CD4-positive, alpha-beta T cell treated with Interleukin-10 for 1 hour (primary cell): ENCODE measurements at regions not wholly inside any gene's neighbourhood (a gene's known extent, or its start where the extent isn't known, plus 50 kb on each side); places are given as distances from the start of the nearest gene placed in this dataset.

Experiments
- DNase-seq: peaks from one replicate; pipeline ENCODE4 v3.0.0-alpha.2; 2020

DNA sequence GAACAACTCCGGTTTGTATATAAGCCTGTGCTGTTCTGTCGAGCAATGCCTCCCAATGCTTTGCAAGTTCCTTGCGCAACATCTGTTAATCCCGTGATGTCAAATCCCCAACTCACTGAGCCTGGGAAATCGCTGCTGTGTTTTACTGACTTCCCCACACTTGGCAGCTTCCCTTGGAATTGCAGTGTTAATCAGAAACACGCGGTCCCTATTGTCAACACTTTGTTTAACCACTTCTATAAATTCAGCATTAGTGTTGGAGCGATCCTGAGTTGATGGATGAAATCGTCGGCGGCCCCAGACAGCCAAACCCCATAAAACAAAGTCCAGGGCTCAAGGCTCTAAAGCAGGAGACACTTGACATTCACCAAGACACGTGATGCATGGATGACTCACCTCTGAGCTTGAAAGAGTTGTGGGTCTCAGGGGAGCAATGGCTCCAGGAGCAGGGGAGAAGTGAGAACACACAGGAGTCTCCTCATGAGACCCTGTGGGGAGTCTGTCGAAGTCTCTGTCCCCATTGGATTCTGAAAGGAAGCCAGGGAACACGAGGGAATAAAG lies 555.3 kb downstream of the MIAT start:
- no peak for DNase-seq

DNA sequence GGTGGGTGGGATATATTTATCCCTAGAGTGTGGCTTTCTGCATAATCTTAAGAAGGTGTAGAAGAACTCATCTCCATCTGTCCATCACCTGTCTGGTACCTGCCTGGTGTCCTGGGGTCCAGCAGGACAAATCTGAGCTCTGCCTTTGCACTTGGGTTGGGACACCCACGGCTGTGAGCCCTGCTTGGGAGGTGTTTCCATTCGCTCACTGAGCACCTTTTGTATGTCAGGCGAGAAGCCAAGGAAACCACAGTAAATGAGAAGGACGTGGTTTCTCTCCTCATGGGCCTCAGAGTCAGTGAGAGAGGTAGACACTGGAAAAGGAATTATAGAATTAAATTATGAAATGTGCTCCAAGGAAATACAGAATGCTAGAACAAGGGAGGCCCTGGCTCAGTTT lies 555.9 kb downstream of the MIAT start:
- no peak for DNase-seq

DNA sequence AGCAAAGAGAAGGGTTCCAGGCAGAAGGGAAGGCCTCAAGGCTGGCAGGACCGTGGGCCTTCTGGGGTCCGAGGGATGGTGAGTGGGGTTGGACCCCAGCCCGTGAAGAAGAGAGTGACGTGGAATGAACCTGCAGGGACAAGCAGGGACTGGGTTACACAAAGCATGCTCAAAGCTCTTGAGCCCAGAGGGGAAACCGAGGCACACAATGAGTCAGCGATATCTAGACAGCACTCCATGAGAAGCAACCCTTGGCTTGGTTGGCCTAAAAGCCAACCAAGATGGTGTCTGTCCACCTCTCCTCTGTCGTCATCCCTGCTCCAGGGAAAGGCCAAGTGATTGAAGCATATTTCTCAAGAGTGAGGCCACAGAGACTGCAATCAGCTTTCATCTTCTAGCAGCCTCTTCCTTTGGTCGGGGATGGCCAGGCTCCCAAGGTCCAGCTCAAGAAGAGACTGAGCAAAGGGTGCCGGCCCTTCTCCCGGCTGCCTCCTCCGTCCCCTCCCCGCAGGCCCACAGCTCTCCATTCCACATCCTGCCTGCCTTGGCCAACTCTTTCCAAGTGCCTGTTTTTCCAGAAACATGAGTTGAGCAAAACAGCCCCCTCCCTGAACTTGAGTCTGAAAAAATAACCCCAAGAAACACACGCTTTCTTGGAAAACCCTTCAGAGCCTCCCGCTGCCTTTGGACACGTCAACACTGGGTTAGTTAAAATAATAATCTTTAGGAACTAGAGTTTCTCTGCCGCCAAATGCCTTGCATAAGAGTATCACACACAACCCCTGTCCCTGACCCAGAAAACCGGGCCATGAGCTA lies 556.6 kb downstream of the MIAT start:
- no peak for DNase-seq

DNA sequence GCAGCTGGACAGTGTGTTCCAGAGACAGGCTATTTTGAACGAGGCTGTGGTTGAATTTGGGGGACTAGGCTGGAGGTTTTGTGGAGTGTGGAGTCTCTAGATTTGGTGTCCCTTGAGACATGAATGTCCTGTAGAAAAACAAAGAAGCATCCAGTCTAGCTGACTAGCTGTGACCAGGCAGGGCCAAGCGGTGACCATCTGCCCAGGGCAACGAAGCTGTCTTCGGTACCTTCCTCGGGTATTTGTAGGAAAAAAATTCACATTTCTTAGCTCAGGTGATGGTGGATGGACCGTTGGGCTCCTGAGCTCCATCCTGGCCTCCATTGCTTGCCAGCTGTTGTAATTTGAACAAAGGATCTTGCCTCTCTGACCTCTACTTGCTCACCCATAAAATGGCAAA lies 557.3 kb downstream of the MIAT start:
- no peak for DNase-seq

DNA sequence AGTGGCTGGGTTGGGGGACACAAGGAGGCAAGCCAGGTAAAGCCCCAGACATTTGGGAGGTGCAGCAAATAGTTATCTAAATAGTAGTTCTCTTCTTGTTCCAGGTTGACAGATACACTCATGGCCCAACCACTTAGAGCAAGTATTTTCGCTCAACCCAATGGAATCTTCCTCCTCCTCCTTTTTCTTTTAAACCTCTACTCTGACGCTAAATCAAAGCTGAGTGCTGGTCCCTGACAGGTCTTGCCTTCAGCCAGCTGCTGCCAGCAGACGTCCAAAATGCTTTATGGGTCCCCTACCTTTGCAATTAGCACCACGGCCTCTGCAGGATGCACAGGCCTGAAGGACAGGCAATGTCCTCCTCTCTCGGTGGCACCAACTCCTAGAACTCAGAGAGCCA lies 558.5 kb downstream of the MIAT start:
- DNase-seq = no peak

DNA sequence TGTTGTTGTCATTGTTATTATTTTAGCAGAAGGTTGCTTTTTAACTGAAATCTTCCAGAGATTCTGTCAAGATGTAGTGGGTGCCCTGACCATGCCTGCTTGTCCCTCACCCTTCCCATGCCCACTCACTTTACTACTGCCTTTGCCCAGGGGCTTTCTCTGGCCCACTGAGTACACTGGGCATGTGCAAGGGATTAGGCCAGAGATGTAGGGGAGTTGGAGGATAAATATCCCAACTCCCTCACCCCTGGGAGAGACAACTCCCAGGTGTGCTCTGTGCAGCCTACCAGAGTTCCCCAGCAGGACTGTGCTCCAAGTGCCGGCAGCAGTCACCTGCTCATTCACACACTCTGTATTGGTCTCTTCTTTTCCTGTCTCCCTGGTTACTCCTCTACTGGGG lies 559.1 kb downstream of the MIAT start:
- no peak for DNase-seq

DNA sequence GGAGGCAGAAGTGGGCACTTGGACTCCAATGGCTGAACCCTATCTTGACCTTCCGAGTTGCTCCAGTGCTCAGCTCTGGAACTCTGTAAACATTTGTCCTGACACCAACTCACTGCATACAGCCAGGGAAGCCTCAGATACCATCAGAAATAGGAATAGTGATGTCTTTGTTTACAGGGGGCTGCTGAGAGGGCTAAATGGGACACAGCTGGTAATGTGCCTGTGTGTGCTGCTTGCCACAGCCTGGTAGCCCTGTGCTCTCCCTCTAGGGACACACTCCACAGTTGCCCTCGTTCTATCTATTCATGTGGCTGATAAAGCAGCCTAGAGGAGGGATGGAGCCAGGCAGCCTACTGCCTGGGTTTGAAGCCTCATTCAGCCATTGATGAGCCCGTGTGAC lies 559.8 kb downstream of the MIAT start:
- no peak for DNase-seq

DNA sequence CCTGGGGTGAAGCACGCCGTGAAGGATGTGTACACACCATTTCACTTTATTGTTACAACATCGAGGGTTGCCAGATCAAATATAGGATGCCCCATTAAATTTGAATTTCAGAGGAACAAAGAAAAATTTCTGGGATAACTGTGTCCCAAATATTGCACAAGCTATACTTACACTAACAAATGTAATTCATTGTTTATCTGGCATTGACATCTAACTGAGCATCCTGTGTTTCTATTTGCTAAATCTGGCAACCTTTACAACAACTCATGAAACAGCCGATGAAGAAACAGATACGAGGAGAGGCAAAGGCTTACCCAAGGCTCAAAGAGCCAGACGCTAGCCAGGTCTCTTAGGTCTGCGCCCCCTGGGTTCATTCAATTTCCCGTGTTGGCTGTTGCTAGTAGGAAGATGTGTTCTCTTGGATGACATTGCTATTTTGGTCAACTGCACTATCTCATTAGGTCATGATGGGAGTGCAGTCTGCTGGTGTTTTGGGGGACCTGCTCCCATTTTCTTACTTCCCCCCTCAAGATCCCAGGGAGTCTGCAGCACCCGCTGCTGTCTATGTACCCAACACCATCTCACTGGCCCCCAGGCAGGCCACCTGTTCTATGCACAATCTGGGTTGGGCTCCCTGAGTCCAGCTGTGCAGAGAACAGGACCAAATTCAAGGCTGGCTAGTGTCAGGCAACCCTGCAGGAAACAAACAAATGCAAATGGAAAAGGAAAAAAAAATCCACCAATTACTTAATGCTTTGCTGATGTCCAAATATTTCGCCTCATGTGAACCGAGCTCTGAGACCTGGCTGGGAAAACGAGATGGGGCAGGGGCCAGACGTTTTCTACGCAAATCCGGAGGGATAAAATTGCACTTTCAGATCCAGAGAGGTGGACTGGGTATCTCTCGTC lies 560.9 kb downstream of the MIAT start:
- no peak for DNase-seq

DNA sequence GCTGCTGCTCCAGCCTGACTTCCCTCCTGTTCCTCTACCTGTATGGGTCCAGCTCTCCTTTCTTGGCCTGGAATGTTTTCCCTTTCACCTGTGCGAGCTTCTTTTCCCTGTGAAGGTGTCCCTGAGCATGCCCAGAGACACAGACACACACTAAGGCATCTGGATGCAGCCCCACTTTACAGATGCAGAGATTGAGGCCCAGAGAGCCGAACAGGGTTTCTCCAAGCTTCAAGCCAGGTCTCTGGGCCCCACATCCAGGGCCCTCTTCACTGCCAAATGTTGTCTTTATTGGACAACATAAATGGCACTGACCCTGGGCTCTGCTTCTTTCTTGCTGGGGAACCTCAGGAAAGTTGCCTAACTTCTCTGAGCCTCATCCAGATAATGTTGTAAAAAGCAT lies 561.6 kb downstream of the MIAT start:
- DNase-seq = no peak

DNA sequence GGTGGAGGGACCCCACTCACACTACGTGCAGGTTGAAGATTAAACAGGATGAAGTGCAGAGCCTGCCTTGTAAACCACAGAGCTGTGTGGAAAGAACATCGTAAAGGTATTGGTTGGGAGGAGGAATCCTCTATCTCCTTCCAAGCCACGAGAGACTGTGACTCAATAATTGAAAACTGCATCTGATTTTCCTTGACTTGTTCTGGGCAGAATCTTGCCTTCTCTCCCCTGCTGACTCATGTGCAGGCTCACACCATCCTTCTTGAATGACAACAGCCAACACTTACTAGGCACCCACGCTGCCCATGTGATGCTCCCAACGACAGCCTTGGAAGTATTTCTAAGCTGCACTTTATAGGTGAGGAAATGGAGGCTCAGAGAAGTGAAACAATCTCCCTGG lies 563.0 kb downstream of the MIAT start:
- DNase-seq = no peak

DNA sequence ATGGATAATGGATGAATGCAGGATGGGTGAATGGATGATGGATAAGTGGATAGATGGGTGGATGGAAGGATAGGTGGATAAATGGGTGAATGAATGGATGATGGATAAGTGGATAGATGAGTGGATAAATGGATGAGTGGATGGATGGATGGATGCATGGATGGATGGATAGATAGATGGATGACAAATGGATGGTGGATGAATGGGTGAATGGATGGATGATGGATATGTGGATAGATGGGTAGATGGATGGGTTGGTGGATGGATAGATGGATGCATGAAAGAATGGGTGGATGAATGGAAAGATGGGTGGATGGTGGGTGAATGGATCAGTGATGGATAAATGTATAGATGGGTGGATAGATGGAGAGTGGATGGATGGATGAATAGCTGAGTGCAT lies 564.8 kb downstream of the MIAT start:
- no peak for DNase-seq

DNA sequence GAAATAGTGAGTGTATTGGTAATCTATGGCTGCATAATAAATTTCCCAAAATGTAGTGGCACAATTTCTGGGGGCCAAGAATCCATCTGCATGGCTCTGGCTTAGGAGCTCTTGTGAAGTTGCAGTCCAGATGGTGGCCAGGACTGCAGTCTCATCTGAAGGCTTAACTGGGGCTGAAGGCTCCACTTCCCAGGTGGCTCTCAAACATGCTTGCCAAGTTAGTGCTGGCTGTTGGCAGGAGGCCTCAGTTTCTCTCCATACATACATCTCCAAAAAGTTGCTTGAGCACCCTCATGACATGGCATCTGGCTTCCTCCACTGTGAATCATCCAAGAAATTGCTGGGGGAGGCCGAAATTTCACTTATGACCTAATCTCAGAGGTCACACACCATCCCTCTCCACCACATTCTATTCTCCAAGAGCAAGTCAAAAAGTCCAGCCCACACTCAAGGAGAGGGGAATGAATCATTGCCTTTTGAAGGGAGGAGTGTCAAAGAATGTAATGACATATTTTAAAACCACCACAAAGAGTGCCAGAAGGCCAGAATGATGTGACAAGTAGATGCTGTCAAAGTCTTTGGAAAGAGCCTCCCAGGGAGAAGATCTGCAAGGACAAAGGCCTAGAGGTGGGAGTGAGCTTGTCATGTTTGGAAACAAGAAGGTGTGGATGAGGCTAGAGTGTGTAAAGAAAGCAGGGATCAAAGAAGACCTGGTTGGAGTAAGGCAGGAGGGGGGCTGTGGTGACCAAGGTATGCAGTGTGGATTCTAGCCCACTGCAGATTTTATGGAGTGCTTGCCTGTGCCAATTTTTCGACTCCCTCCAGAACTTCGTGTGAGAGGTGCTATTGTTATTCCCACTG lies 566.2 kb downstream of the MIAT start:
- DNase-seq = no peak

DNA sequence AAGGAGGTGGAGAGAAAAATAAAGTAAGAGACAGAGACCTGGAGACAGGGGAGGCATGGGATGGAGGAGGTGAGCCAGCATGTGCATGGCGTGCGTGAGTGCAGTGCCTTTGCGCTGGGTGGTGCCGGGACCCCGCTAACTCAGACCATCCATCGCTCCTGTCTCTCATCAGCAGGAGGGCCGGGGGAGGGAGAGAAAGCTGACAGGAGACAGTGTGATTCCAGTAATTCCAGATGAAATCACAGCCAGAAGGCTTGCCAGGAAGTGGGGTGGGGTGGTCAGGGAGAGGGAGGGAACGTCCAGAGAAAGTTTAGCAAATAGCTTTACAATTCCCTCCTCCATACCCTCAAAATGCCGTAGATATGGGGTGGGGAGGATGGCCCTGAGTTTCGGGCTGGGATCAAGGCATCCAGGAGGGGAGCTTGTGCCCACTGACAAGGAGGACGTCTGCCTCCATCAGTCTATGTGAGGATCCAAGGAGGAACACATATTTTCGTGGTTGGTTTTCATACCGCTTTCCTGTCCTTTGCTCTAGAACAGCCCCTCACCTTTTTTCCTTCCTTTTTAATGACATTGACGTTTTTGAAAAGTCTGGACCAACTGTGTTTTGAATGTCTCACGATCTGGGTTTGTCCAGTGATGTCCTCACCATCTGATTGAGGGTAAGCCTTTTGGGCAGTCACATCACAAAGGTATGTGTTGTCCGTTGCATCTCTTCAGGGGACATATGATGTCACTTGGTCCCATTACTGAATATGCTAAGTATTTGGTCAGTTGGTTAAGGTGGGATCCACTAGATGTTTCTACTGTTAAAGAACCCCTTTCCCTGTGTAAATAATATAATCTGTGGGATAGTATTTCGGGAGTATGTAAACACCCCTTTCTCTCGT lies 567.3 kb downstream of the MIAT start:
- no peak for DNase-seq

DNA sequence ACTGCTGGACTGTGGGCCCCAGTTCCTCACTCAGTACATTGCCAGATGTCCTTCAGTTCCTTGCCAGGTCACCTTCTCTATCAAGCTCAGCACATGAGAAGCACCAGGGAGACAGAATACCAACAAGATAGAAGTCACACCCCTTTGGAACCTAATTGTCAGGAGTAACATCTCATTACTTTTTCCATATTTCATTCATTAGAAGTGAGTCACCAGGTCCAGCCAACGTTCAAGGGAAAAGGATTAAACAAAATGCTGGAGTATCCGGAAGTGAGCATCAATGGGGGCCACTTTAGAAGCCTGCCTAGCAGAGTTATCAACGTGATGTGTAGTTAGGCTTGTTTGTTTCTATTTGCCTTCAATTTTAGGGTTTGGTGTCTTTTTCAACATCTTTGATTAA lies 569.3 kb downstream of the MIAT start:
- DNase-seq = no peak

DNA sequence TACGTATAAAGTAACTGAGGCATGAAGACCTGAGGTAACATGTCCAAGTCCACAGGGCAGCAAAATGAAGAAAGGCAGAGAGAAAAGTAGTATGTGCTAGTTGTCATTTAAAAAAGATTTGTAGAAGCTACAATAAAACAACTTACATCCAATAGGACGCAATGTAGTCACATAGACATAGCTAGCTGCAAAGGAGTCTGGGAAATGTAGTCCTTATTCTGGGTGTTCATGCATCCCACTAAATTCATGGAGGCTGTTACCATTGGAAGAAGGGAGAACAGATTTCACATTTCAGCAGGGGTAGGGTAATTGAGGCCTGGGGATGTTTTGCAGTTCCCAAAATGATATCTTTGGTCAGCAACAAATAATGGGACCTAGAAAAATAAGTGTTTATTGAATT lies 571.4 kb downstream of the MIAT start:
- no peak for DNase-seq

DNA sequence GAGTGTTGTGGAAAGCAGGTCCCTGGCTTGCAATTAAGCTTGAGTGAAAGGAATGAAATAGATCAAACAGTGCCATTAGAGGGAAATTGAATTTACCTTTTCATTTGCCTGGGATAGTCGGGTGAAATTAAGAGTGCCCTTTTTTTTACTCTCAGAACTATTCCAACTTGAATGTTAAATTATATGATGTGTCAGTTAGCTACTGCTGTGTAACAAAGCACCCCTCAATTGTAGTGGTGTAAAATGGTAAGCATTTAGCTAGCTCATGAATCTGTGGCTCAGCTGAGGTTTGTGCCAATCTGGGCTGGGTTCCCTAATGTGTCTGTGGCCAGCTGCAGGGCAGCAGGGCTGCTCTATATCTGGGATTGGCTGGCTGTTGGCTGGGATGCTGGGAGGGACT lies 571.4 kb downstream of the MN1 start:
- no peak for DNase-seq

DNA sequence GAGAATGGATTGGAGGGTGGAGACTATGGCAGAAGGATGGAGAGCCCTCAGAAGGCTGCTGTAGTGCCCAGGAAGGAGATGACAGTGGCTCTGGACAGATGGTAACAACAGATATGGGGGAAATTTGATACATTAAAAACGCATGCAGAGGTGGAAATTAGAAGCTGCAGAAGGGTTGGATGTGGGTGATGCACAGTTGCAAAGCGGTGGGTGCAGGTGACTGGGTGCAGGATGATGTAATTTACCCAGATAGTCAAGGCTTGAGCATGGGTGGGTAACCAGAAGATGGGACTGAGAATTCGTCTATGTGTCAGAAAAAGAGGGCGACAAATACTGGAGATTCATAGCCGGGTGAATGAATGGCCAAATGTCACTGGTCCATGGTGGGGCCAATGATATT lies 570.3 kb downstream of the MN1 start:
- DNase-seq = no peak

DNA sequence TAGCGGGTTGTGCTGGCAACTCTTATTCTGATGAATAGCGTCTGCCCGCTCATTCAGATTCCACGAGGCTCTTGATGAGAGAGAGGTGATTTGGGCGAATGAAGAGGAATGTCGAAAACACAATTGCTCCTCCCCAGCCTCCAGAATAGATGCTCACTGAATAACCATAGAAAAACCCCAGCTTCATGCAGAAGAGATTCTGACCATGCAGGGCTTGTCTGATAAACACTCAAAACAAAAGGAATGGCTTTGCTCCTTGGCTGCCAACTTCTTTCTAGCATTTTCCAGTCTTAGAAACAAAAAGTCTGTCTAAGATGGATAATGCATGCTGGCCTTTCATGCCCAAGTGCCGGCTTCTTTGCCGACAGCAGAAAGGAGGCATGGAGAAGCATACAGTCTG lies 569.5 kb downstream of the MN1 start:
- DNase-seq = no peak

DNA sequence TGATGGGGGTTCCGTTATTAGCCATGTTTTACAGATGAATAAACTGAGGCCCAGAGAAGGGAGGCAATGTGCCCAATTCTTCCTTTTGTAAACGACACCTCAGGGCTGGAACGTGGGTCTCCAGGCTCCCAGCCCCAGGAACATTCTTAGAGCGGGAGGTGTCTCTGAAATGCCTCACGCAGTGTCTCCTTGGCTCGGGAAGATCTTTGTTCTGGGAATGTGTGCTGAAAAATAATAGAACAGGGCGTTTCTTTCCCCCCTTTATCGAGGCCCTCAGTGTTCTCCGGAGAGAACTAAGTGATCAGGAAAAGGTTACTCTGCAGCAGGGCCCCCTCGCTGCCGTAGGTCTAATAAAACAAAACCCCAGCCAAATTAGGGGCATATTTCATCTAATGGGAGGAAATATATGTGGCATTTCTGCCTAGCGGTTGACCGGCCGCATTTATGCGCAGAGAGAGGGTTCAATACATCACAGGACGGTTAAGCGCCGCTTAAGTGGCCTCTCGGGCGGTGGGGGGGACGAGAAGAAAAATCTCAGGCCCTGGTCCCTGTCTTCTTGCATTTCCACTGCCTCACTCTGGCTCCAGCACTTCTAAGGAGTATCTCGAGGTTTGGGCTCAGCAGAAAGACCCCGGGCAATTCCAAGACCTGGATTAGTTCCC lies 564.3 kb downstream of the MN1 start:
- no peak for DNase-seq

DNA sequence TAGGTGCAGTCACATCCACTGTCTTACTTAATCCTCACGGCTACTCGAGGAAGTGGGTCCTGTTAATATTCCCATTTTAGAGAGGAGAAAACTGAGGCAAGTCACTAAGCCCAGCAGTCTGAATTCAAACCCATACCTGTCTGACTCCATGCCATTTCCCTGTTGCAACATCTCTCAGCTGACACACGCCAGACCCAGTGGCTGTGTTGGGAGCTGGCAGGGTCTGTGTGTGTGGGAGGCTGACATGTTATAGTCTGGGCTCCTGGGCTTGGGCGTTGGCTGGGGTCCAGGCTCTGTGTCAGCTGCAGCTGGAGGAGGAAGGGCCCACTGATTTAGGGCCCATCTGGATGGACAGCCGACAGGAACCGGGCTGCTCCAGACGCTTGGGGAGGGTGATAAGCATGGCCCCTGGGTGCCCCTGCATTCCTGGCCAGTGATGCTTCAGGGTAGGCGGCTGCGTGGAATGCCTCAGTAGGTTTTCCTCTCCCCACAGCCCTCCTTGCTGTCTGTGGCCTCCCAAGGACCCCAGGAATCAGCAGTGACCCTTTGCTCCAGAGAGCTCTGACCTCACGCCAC lies 562.5 kb downstream of the MN1 start:
- no peak for DNase-seq

DNA sequence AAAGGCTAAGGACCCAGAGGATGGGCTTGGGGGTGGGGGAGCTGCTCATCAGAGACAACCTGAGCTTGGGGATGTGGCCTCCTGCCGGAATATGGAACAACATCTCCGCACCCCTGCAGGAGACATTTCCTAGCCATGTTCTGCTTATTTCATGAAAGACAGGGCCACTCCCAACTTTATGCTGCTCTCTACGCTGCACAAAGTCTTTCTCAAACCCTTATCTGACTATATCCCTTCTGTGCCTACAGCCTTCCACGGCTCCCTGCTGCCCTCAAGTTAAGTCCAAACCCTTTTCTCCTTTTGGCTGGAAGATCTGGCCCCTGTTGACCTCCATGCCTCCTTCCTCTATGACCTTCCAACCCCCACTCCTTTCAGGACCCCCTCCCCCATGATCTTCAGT lies 562.0 kb downstream of the MN1 start:
- DNase-seq = no peak
